NCI-H128 (cell line): ENCODE measurements at regions not wholly inside any gene's neighbourhood (a gene's known extent, or its start where the extent isn't known, plus 50 kb on each side); places are given as distances from the start of the nearest gene placed in this dataset.
A peak's percentile ranks its signal among the peaks of the same experiment; 100 is the strongest.
"Not testable (repeated sequence)": the region's sequence is repeated elsewhere in the genome, so short reads cannot be mapped to it uniquely, and the experiment has no call there.

Source experiments
- DNase-seq: peaks from one replicate; lab custom pipeline; 2025; ENCODE audit not compliant: unreplicated experiment; lab: John Stamatoyannopoulos, UW

- DNase-seq = no peak
Observed at GRCh38 chr2:113341191-113341869, 62.6 kb upstream of the PAX8 start.

GRCh38 chr2:113337809-113338208 is 59.1 kb upstream of the PAX8 start:
- no peak for DNase-seq

- DNase-seq = peak; percentile 28
Observed at GRCh38 chr2:113336040-113336439, 57.3 kb upstream of the PAX8 start.

- no peak for DNase-seq
Observed at GRCh38 chr2:113334147-113334546, 55.4 kb upstream of the PAX8 start.

GRCh38 chr2:113333735-113334134 is 55.0 kb upstream of the PAX8 start:
- DNase-seq = not testable (repeated sequence)

- not testable (repeated sequence) for DNase-seq
Observed at GRCh38 chr2:113330060-113330767, 51.5 kb upstream of the PAX8 start.

GRCh38 chr2:113328973-113329372 is 50.3 kb upstream of the PAX8 start:
- DNase-seq = not testable (repeated sequence)

- DNase-seq = not testable (repeated sequence)
Observed at GRCh38 chr2:113328572-113328971, 49.9 kb upstream of the PAX8 start.
